Activated CD8-positive, alpha-beta T cell treated with anti-CD3 and anti-CD28 coated beads, Interleukin-2, amount 10 ng/mL, durations not matched to agents 7 days and 5 days (primary cell): ENCODE measurements at regions not wholly inside any gene's neighbourhood (a gene's known extent, or its start where the extent isn't known, plus 50 kb on each side); places are given as distances from the start of the nearest gene placed in this dataset.

Source experiments
- ATAC-seq: fragments of 150-1000 bp; cut with Tn5 transposase; one replicate; pipeline ENCODE4 v1.10.0; 2021; ENCODE audit warnings: moderate library complexity
- CTCF ChIA-PET: fragments of 350-600 bp; sonication (Branson Sonifier 250); formaldehyde crosslinking; loops from one replicate; lab custom pipeline; 2021; ENCODE audit warnings: antibody characterized with exemption; lab: Charles Lee
- POLR2A ChIA-PET: fragments of 350-600 bp; sonication (Branson Sonifier 250); formaldehyde crosslinking; loops from one replicate; lab custom pipeline; 2021; ENCODE audit warnings: antibody characterized with exemption; lab: Charles Lee
- DNase-seq: peaks from one replicate; pipeline ENCODE4 v3.0.0-alpha.2; 2020
- H3K27ac Mint-ChIP-seq: one replicate; pipeline ENCODE4 v1.8.0; 2021; ENCODE audit warnings: mild to moderate bottlenecking, mixed read lengths
- H3K27me3 Mint-ChIP-seq: one replicate; pipeline ENCODE4 v1.8.0; 2021; ENCODE audit warnings: low read depth, mixed read lengths
- H3K36me3 Mint-ChIP-seq: one replicate; pipeline ENCODE4 v1.8.0; 2021; ENCODE audit warnings: low read depth, mixed read lengths
- H3K4me1 Mint-ChIP-seq: one replicate; pipeline ENCODE4 v1.8.0; 2021; ENCODE audit warnings: low read depth, mixed read lengths
- H3K4me3 Mint-ChIP-seq: one replicate; pipeline ENCODE4 v1.8.0; 2021; ENCODE audit warnings: mild to moderate bottlenecking, mixed read lengths
- H3K9me3 Mint-ChIP-seq: one replicate; pipeline ENCODE4 v1.8.0; 2022; ENCODE audit warnings: mixed read lengths; ENCODE audit not compliant: insufficient read depth

- ATAC-seq: no peak
- CTCF ChIA-PET: no interaction called here
- no peak overlapping the region for H3K27ac Mint-ChIP-seq
Observed at GRCh38 chr12:88251798-88252197, 109.7 kb downstream of the TMTC3 start.

GRCh38 chr12:88253371-88253978, 111.4 kb downstream of the TMTC3 start:
- H3K4me1 Mint-ChIP-seq: no peaks in the 10 kb centered on the region
- ChIA-PET POLR2A (no interaction called here), CTCF (no interaction called here)
- DNase-seq: no peak
- H3K27me3 Mint-ChIP-seq: no peaks in the 10 kb centered on the region
- H3K9me3 Mint-ChIP-seq: no peaks in the 10 kb centered on the region
- H3K4me3 Mint-ChIP-seq: no peak overlapping the region
- no peak for ATAC-seq
- no peak overlapping the region for H3K27ac Mint-ChIP-seq
- no peaks in the 10 kb centered on the region for H3K36me3 Mint-ChIP-seq

More at GRCh38 chr12:88251798-88252197, 109.7 kb downstream of the TMTC3 start:
- DNase-seq: no peak
- Mint-ChIP-seq H3K27me3 (no peaks in the 10 kb centered on the region), H3K4me1 (no peaks in the 10 kb centered on the region), H3K36me3 (no peaks in the 10 kb centered on the region), H3K4me3 (no peak overlapping the region), H3K9me3 (no peaks in the 10 kb centered on the region)
- POLR2A ChIA-PET: no interaction called here

DNA sequence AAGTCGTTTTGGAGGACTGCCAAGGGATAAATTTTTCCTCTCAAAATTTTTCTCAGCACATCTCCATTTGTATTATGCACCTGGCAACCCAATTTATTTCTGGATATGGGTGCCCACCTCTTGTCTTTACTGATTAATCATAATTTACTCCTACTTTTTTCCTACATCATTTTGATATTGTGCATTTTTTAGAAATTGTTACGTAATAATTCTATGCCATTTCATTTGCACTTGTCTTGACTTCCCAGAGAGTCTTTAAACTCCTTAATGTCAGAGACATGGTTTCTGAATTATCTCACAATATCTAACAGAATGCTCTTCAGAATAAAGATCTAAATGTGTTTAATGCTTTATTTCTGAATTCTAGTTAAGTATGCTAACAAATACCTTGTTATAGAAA, 113.1 kb downstream of the TMTC3 start:
- Mint-ChIP-seq H3K9me3 (no peaks in the 10 kb centered on the region), H3K27me3 (no peaks in the 10 kb centered on the region), H3K27ac (no peak overlapping the region), H3K4me1 (no peaks in the 10 kb centered on the region), H3K4me3 (no peak overlapping the region), H3K36me3 (no peaks in the 10 kb centered on the region)
- ChIA-PET POLR2A (no interaction called here), CTCF (no interaction called here)
- DNase-seq: no peak
- ATAC-seq: no peak

GRCh38 chr12:88255847-88256246, 113.7 kb downstream of the TMTC3 start:
- no peak overlapping the region for H3K27ac Mint-ChIP-seq
- no peaks in the 10 kb centered on the region for H3K36me3 Mint-ChIP-seq
- CTCF ChIA-PET: no interaction called here
- no peaks in the 10 kb centered on the region for H3K27me3 Mint-ChIP-seq
- DNase-seq (no peak), ATAC-seq (no peak)
- H3K9me3 Mint-ChIP-seq: no peaks in the 10 kb centered on the region
- no peaks in the 10 kb centered on the region for H3K4me1 Mint-ChIP-seq
- H3K4me3 Mint-ChIP-seq: no peak overlapping the region
- POLR2A ChIA-PET: no interaction called here

- Mint-ChIP-seq H3K27ac (no peak overlapping the region), H3K4me3 (no peak overlapping the region), H3K27me3 (peaks cover 3% of the 10 kb centered on the region), H3K9me3 (no peaks in the 10 kb centered on the region), H3K36me3 (no peaks in the 10 kb centered on the region), H3K4me1 (no peaks in the 10 kb centered on the region)
- POLR2A ChIA-PET: no interaction called here
- CTCF ChIA-PET: no interaction called here
- DNase-seq (no peak), ATAC-seq (no peak)
Observed at GRCh38 chr12:88258396-88258795, 116.3 kb downstream of the TMTC3 start.

DNA sequence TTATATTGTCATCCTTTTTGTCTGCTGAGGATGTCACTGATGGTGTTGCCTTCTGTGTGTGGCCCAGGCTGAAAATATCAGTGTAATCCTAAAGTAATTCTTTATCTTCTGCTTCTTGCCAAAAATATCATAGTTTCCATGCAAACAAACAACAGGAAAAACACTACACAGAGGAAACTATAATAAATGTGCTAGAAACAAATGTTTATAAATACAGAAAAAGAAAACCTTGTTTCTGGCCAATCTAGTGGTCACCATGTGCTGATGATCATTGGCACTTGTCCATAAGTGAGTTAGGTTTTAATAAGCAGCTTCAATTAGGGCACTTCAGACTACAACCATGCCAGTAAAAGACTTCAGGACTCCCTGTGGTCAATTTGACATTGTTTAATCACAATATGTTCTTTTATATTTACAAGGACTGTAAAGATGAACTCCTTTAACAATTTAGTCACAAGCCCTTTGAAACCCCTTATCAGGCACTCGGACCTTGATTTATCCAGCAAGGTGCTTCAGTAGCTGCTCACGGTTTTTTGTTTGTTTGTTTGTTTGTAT, 124.8 kb downstream of the TMTC3 start:
- Mint-ChIP-seq H3K4me3 (no peak overlapping the region), H3K9me3 (no peaks in the 10 kb centered on the region), H3K4me1 (no peaks in the 10 kb centered on the region), H3K27me3 (no peaks in the 10 kb centered on the region), H3K27ac (no peak overlapping the region), H3K36me3 (no peaks in the 10 kb centered on the region)
- CTCF ChIA-PET: no interaction called here
- ATAC-seq: no peak
- DNase-seq: no peak
- POLR2A ChIA-PET: interaction anchor here (0.5 kb wide), 1 partner anchor 125 kb away, joined by 3 read pairs; the partner anchor contains the start of genes CEP290 and TMTC3

- no peak overlapping the region for H3K4me3 Mint-ChIP-seq
- ATAC-seq: no peak
Observed at GRCh38 chr12:88267630-88268029, 125.5 kb downstream of the TMTC3 start.

GRCh38 chr12:88272456-88272855, 130.3 kb downstream of the TMTC3 start:
- DNase-seq (no peak), ATAC-seq (no peak)
- Mint-ChIP-seq H3K27ac (no peak overlapping the region), H3K4me3 (no peak overlapping the region), H3K36me3 (no peaks in the 10 kb centered on the region), H3K27me3 (no peaks in the 10 kb centered on the region), H3K9me3 (no peaks in the 10 kb centered on the region), H3K4me1 (no peaks in the 10 kb centered on the region)
- POLR2A ChIA-PET: no interaction called here
- CTCF ChIA-PET: no interaction called here

More at GRCh38 chr12:88267630-88268029, 125.5 kb downstream of the TMTC3 start:
- Mint-ChIP-seq H3K27ac (no peak overlapping the region), H3K4me1 (no peaks in the 10 kb centered on the region), H3K36me3 (no peaks in the 10 kb centered on the region), H3K9me3 (no peaks in the 10 kb centered on the region), H3K27me3 (no peaks in the 10 kb centered on the region)
- ChIA-PET POLR2A (no interaction called here), CTCF (no interaction called here)
- no peak for DNase-seq

GRCh38 chr12:88273450-88273849, 131.3 kb downstream of the TMTC3 start:
- no peaks in the 10 kb centered on the region for H3K36me3 Mint-ChIP-seq

GRCh38 chr12:88273875-88274274, 131.8 kb downstream of the TMTC3 start:
- CTCF ChIA-PET: no interaction called here
- Mint-ChIP-seq H3K4me1 (no peaks in the 10 kb centered on the region), H3K36me3 (no peaks in the 10 kb centered on the region), H3K27ac (no peak overlapping the region), H3K27me3 (no peaks in the 10 kb centered on the region), H3K9me3 (no peaks in the 10 kb centered on the region), H3K4me3 (no peak overlapping the region)
- ATAC-seq: no peak
- POLR2A ChIA-PET: no interaction called here
- no peak for DNase-seq

More at GRCh38 chr12:88273450-88273849, 131.3 kb downstream of the TMTC3 start:
- ChIA-PET POLR2A (no interaction called here), CTCF (no interaction called here)
- no peaks in the 10 kb centered on the region for H3K9me3 Mint-ChIP-seq
- H3K27ac Mint-ChIP-seq: no peak overlapping the region
- H3K4me1 Mint-ChIP-seq: no peaks in the 10 kb centered on the region
- no peak overlapping the region for H3K4me3 Mint-ChIP-seq
- DNase-seq (no peak), ATAC-seq (no peak)
- no peaks in the 10 kb centered on the region for H3K27me3 Mint-ChIP-seq

DNA sequence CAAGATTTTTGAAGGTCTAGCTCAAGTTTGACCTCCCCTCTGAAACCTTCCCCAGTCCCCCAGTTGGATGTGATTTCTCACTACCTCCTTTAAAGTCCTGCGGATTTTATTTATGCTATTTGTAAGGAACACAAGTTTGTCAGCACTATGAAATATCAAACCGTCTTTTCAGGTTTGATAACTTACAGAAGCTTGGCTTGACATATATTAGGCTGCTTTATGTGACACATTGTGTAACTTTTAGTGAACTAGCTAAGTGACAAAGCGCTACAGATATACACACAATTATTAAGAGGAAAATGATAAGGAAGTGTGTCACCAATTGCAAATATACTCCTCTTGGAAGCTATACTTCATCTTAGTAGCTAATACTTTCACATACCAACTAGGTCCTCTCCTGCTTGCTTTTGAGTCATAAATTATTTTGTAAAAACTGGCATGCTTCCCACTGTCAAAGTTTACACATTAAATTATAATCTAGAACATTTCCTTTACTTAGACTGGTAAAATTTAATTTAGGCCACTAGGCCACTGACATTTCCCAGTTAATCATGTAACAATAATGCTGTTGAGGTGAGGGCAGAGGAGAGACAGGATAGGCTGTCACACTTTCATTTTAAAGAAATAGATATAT, 149.5 kb downstream of the TMTC3 start:
- no peaks in the 10 kb centered on the region for H3K9me3 Mint-ChIP-seq
- ATAC-seq (no peak), DNase-seq (no peak)
- POLR2A ChIA-PET: no interaction called here
- CTCF ChIA-PET: no interaction called here
- H3K27ac Mint-ChIP-seq: no peak overlapping the region
- no peaks in the 10 kb centered on the region for H3K27me3 Mint-ChIP-seq
- H3K4me1 Mint-ChIP-seq: no peaks in the 10 kb centered on the region
- no peak overlapping the region for H3K4me3 Mint-ChIP-seq
- H3K36me3 Mint-ChIP-seq: no peaks in the 10 kb centered on the region

DNA sequence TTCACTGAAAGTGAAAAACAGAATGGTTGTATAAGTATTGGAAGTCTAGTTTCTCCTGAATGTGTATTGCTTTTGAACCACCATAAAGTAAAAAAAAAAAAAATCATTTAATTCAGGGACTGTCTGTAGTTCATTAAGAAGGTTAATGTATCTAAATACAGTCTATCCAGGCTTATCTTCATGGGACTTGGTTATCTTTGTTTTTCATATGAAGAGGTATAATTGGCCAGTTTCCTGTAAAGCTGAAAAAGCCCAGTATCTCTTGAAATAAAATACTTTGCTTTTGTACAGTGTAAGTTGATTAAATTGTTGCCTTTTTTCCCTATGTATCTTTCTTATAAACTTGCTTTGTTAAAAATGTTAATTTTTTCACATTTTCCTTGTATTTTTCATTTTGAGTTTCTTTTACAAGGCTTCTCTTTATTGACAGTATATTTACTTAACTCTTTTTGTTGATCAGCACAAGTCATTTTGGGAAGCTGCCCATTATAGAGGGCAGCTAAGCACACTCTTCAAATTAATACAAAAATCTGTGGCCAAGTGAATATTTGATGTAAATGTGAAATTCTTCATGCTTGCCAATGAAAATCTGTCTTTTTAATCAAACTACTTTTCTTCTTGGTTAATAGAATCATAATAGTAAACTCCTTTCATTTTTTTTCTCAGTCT, 156.0 kb downstream of the TMTC3 start:
- ATAC-seq: no peak
- Mint-ChIP-seq H3K27me3 (no peaks in the 10 kb centered on the region), H3K27ac (no peak overlapping the region), H3K4me1 (peaks cover 9% of the 10 kb centered on the region), H3K9me3 (peaks cover 12% of the 10 kb centered on the region), H3K36me3 (no peaks in the 10 kb centered on the region), H3K4me3 (no peak overlapping the region)
- POLR2A ChIA-PET: no interaction called here
- CTCF ChIA-PET: no interaction called here
- no peak for DNase-seq
